H1 (cell line): ENCODE measurements at regions not wholly inside any gene's neighbourhood (a gene's known extent, or its start where the extent isn't known, plus 50 kb on each side); places are given as distances from the start of the nearest gene placed in this dataset.

Experiments used
- BCL11A ChIP-seq, 2 experiments: IDR thresholded peaks; one replicate each; pipeline ENCODE4 v1.6.1; 2011; ENCODE audit warnings: low read depth in 2 of 2, low read length in 2 of 2, mild to moderate bottlenecking in 2 of 2
- CHD7 ChIP-seq: fragments of 300-600 bp; sonication (generic); IDR thresholded peaks from 2 replicates; pipeline ENCODE4 v1.7.1; 2012; ENCODE audit warnings: low read length, moderate library complexity, mild to moderate bottlenecking, inconsistent platforms; ENCODE audit not compliant: insufficient replicate concordance
- CTCF ChIP-seq, 3 experiments: IDR thresholded peaks; 1 replicate in 2 of 3; 2 replicates in 1 of 3; pipeline versions ENCODE4 v1.5.1 to v1.6.1; 2011; ENCODE audit warnings: low read length in 3 of 3, mild to moderate bottlenecking in 3 of 3, inconsistent platforms in 2 of 3, low read depth in 1 of 3, moderate library complexity in 1 of 3; ENCODE audit not compliant: insufficient read depth in 1 of 3; ENCODE audit errors: control extremely low read depth in 1 of 3
- EZH2 ChIP-seq: fragments of 200-600 bp; sonication (generic); IDR thresholded peaks from 2 replicates; pipeline ENCODE4 v1.7.1; 2012; ENCODE audit warnings: low read depth, mild to moderate bottlenecking, moderate library complexity, low read length, inconsistent platforms; ENCODE audit not compliant: severe bottlenecking
- KDM5A ChIP-seq: fragments of 200-600 bp; IDR thresholded peaks from 2 replicates; pipeline ENCODE4 v1.7.1; 2012; ENCODE audit warnings: mild to moderate bottlenecking, low read length, inconsistent platforms, mixed read lengths
- MAX ChIP-seq: IDR thresholded peaks from 2 replicates; pipeline ENCODE4 v1.6.1; 2012; ENCODE audit warnings: inconsistent platforms
- POLR2A ChIP-seq, 2 experiments: IDR thresholded peaks; 1 replicate in 1 of 2; 2 replicates in 1 of 2; pipeline ENCODE4 v1.6.1; 2011; ENCODE audit warnings: low read depth in 2 of 2, low read length in 2 of 2, mild to moderate bottlenecking in 2 of 2; ENCODE audit errors: control extremely low read depth in 1 of 2
- POLR2AphosphoS5 ChIP-seq: IDR thresholded peaks from 2 replicates; pipeline ENCODE4 v1.6.1; 2011; ENCODE audit warnings: low read depth, low read length
- USF2 ChIP-seq: IDR thresholded peaks from 2 replicates; pipeline ENCODE4 v1.6.1; 2011; ENCODE audit warnings: low read length, improper control_type of control experiment

GRCh38 chr11:11710556-11710955 lies 88.8 kb upstream of the GALNT18 start:
- TF ChIP-seq EZH2 (no peak), POLR2AphosphoS5 (no peak), USF2 (no peak), MAX (no peak), CTCF (IDR thresholded peaks at IDR 0.05; ENCODE audit: control extremely low read depth in 1 of 3, insufficient read depth in 1 of 3, low read depth in 1 of 3, low read length in 3 of 3) (no peak), POLR2A (IDR thresholded peaks at IDR 0.05; ENCODE audit: control extremely low read depth in 1 of 2, low read depth in 2 of 2, low read length in 2 of 2) (no peak), CHD7 (no peak), KDM5A (no peak), BCL11A (IDR thresholded peaks at IDR 0.05; ENCODE audit: low read depth in 2 of 2, low read length in 2 of 2) (no peak)
